Adrenal gland (tissue), 5 donors: ENCODE measurements at regions not wholly inside any gene's neighbourhood (a gene's known extent, or its start where the extent isn't known, plus 50 kb on each side); places are given as distances from the start of the nearest gene placed in this dataset.

Experiments
- POLR2A ChIP-seq, 2 donors: fragments of 450-650 bp; IDR thresholded peaks; one replicate each; pipeline ENCODE4 v1.6.1; 2017; ENCODE audit warnings: antibody characterized with exemption in 2 of 2, mild to moderate bottlenecking in 2 of 2, moderate library complexity in 1 of 2
- TF ChIP-seq, protein P1 (sequence below), 6 experiments: fragments of 450-650 bp in 4 of 6; fragments of 200-600 bp in 2 of 6; sonication (generic) in 1 of 6; IDR thresholded peaks; 1 replicate in 5 of 6; 2 replicates in 1 of 6; pipeline versions ENCODE4 v1.5.1 to v1.8.0; 2016 to 2021; ENCODE audit warnings: antibody characterized with exemption in 6 of 6, mild to moderate bottlenecking in 2 of 6, moderate library complexity in 1 of 6
- donor health status: DM: no; HTN: no; CAD: no.

DNA sequence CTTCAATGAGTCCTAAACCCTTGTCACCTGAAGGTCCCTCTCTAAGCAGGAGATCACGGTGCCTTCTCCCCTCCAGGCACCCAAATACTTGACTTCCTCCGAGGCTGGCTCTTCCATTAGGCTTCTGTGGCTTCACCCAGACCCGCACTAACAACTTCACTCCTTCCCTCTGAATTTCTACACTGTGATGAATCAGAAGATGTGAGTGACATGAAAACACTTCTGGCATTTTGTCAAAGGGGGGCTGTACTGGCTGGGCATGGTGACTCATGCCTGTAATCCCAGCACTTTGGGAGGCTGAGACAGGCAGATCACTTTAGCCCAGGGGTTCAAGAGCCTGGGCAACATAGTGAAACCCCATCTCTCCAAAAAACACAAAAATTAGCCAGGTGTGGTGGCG lies 72.6 kb upstream of the CNEP1R1 start:
- TF ChIP-seq, protein P1, sequence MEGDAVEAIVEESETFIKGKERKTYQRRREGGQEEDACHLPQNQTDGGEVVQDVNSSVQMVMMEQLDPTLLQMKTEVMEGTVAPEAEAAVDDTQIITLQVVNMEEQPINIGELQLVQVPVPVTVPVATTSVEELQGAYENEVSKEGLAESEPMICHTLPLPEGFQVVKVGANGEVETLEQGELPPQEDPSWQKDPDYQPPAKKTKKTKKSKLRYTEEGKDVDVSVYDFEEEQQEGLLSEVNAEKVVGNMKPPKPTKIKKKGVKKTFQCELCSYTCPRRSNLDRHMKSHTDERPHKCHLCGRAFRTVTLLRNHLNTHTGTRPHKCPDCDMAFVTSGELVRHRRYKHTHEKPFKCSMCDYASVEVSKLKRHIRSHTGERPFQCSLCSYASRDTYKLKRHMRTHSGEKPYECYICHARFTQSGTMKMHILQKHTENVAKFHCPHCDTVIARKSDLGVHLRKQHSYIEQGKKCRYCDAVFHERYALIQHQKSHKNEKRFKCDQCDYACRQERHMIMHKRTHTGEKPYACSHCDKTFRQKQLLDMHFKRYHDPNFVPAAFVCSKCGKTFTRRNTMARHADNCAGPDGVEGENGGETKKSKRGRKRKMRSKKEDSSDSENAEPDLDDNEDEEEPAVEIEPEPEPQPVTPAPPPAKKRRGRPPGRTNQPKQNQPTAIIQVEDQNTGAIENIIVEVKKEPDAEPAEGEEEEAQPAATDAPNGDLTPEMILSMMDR (IDR thresholded peaks at IDR 0.05): no peak
- TF ChIP-seq POLR2A (IDR thresholded peaks at IDR 0.05): no peak
